IMR-90 (cell line): ENCODE measurements at regions not wholly inside any gene's neighbourhood (a gene's known extent, or its start where the extent isn't known, plus 50 kb on each side); places are given as distances from the start of the nearest gene placed in this dataset.

ENCODE experiments used
- CEBPB ChIP-seq: IDR thresholded peaks from 2 replicates; pipeline ENCODE4 v1.6.1; 2012; ENCODE audit warnings: low read depth, low read length, improper control_type of control experiment
- MAZ ChIP-seq: IDR thresholded peaks from 2 replicates; pipeline ENCODE4 v1.6.1; 2012; ENCODE audit warnings: low read depth, mild to moderate bottlenecking, low read length, improper control_type of control experiment, moderate library complexity, borderline replicate concordance
- MXI1 ChIP-seq: IDR thresholded peaks from 2 replicates; pipeline ENCODE4 v1.6.1; 2012; ENCODE audit warnings: low read depth, mild to moderate bottlenecking, low read length, moderate library complexity, borderline replicate concordance
- POLR2A ChIP-seq: IDR thresholded peaks from 2 replicates; pipeline ENCODE4 v1.6.1; 2012; ENCODE audit warnings: mild to moderate bottlenecking, low read depth, low read length
- RAD21 ChIP-seq: IDR thresholded peaks from 2 replicates; pipeline ENCODE4 v1.6.1; 2012; ENCODE audit warnings: low read length, improper control_type of control experiment
- RCOR1 ChIP-seq: IDR thresholded peaks from 2 replicates; pipeline ENCODE4 v1.6.1; 2012; ENCODE audit warnings: mild to moderate bottlenecking, low read length, improper control_type of control experiment; ENCODE audit not compliant: insufficient replicate concordance
- RFX5 ChIP-seq: IDR thresholded peaks from 2 replicates; pipeline ENCODE4 v1.8.0; 2012; ENCODE audit warnings: low read depth, mild to moderate bottlenecking, low read length, moderate library complexity
- SMC3 ChIP-seq: fragments of 150-350 bp; IDR thresholded peaks from 2 replicates; pipeline ENCODE4 v1.6.1; 2016; ENCODE audit warnings: low read depth, mild to moderate bottlenecking, antibody characterized with exemption, low read length, moderate library complexity
- TF ChIP-seq, protein P1 (sequence below): conservative IDR thresholded peaks from 2 replicates; pipeline ENCODE4 v1.5.1; 2012; ENCODE audit warnings: mild to moderate bottlenecking, low read depth, low read length, improper control_type of control experiment

GRCh38 chr5:125551246-125551645 lies 804.8 kb upstream of the ZNF608 start:
- TF ChIP-seq, protein P1, sequence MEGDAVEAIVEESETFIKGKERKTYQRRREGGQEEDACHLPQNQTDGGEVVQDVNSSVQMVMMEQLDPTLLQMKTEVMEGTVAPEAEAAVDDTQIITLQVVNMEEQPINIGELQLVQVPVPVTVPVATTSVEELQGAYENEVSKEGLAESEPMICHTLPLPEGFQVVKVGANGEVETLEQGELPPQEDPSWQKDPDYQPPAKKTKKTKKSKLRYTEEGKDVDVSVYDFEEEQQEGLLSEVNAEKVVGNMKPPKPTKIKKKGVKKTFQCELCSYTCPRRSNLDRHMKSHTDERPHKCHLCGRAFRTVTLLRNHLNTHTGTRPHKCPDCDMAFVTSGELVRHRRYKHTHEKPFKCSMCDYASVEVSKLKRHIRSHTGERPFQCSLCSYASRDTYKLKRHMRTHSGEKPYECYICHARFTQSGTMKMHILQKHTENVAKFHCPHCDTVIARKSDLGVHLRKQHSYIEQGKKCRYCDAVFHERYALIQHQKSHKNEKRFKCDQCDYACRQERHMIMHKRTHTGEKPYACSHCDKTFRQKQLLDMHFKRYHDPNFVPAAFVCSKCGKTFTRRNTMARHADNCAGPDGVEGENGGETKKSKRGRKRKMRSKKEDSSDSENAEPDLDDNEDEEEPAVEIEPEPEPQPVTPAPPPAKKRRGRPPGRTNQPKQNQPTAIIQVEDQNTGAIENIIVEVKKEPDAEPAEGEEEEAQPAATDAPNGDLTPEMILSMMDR, result no peak
- TF ChIP-seq POLR2A (no peak), MXI1 (no peak), CEBPB (no peak), RFX5 (no peak), RCOR1 (no peak), SMC3 (no peak), RAD21 (no peak), MAZ (no peak)
